ENCODE measurements at regions not wholly inside any gene's neighbourhood (a gene's known extent, or its start where the extent isn't known, plus 50 kb on each side); places are given as distances from the start of the nearest gene placed in this dataset.
A peak's percentile ranks its signal among the peaks of the same experiment; 100 is the strongest.
"Not testable (repeated sequence)": the region's sequence is repeated elsewhere in the genome, so short reads cannot be mapped to it uniquely, and the experiment has no call there.

DNA sequence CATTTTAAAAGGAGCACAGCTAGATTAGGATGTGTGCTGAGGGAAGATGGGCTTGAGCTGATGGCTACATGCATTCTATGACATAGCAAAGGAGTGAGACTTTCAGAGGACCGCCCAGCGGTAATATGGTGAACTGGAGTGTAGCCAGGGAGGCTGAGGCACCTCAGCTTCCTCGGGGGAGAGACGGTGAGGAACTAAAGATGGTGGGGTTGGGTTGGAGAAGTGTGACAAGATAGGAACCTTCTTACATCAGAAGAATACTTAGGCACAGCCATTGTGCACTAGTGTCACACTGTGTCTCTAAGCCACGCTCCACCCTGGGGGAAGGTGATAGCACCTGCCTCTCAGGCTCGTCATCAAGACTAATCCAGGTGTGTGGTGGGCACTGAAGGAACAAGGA, 118.0 kb upstream of the IRX2 start:
- DNase-seq (ENCODE audit: low read depth), result no peak

DNA sequence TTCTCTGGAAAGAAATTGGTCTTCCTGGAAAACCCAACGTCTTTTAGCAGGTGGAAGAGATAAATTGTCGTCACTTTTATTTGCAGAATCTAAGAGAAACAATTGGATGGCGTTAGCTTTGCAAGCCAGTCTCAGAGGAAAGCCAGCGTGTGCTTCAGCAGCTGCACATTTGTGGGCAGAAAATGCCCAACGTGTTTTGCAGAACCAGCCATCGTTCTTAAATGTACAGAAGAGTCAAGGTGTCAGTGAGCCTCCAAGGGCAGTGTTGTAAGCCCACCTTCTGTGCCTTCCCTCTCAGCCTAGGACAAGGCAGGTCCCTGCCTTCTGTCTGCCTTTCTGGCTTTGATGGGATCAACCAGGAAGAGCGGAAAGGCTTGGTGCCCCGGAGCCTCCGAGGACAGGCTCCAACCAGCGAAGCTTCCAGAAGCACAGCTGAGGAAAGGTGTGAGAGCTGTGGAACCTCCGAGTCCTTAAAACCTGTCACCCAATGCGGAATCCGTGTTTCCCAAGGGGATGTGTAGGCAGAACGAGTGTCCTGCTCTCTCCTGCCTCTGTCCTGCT, 116.0 kb upstream of the IRX2 start:
- DNase-seq (ENCODE audit: low read depth), result no peak

DNA sequence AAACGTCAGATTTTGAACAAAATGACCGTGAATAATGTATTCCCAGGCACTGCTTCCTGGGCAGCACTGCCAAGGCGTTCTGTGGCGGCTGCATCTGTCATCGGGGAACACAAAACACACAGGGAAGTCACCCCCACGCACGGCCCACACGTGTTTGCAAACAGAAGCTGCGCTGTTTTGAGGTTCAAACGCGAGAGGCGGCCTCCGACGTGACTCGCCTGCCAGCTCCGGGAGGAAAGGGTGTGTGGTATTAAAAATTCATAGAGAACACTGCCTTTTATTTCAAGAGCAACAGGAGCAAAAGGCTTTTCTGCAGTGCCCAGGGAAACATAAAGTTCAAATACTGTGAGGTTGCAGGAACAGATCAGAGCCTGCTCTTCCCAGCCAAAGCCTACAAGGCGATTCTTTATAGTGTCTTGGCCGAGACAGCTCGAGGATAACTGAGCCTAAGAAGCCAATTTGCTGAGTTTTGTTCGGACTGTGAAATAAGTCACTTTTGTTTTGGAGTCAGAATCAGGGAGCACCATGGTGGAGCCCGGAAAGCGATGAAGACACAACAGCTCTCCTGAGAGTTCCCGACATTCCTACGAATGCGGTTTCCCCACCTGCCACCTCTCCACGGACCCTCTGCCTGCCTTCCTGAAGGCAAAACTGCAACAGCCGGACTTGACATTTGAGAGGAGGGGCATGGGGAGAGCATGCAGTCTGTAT, 115.3 kb upstream of the IRX2 start:
- no peak for DNase-seq (ENCODE audit: low read depth)

DNA sequence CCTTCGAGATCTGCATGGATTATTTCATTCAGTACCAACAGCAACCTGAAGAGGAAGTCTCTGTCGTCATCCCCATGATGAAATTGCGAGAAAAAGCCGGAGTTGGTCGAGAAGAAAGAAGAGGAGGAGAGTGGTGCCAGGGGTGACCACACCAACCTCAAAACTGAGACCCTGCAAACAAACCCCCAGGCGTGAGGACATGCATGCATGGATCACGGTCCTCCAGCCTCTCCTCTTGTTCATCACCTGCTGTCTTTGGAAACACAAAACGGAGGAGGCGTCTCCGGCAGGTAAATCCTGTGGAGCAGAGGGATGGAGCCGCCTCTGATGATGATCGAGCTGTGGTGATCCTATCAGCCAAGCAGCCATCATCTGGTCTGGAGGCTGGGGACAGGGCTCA, 114.4 kb upstream of the IRX2 start:
- no peak for DNase-seq (ENCODE audit: low read depth)

DNA sequence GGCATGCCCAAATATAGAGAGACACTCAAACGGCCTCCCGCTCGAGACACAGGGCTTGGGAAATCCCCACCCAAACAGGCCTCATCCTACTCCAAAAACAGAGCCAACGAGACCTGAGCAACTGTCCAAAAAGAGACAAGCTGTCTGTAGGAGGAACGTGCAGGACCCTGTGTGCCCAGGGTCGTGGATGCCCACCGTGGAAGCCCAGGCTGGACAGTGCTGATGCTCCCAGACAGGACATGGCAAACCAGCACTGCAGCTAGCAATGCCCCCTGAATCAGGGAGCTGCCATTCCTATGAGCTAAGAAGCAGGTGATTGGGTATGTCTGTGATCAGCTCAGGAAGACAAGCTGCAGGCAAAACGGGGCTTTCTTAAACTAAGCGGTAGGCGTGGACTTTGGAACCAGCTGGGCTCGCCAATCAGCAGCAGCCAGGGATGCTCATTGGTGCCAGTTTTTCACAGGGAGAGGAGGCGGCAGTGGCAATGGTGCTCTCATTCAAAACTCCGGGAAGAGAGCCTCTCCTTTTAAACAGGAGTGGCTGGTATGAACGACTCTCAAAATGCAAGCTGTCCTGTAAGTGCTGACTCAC, 113.1 kb upstream of the IRX2 start:
- no peak for DNase-seq (ENCODE audit: low read depth)

DNA sequence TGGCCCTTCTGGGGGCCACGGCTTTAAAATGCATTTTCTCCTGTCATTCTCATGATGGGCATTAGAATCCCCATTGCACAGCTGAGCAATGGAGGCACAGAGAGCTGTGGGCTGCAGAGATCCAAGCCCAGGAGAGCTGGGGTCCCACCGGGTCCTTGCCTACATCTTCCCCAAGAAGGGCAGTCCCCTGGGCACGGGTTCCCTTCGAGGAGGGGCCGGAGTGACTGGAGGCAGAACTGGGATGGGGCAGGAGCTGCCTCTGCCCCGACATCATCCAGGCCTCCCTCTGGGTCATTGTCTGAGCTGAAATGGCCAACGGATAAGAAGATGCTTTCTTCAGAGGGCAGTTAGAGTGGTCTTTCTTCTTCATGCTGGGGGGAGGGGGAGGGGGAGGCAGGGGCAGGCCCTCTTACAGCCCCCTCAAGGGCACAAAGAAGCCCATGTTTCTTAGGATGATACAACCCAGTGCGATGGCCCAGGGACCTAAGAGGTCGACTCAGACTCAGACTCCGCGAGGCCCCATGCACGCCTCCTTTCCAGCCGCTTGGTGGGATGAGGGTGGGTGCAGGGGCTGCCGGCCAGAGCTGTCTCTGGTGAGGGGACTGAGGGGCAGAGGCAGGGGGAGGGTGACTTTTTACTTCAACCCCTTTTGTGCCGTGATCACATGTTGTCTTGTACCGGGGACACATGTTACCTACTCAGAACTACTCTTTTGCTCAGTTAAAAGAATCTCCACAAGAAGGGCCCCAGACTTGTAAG, 112.4 kb upstream of the IRX2 start:
- DNase-seq (ENCODE audit: low read depth), result no peak

DNA sequence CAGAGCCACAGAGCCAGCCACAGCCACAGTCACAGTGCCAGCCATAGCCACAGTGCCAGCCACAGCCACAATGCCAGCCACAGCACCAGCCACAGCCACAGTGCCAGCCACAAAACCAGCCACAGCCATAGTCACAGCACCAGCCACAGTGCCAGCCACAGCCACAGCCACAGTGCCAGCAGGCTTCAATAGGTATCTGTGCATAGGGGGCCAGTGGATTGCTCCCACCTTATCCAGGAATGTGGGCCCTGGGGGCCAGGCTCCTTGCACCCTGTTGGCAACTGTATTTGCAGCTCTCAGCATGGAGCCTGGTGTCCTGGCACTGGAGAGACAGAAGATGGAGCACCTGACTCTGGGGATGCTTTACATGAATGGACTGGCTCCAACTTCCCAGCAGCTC, 111.7 kb upstream of the IRX2 start:
- DNase-seq (ENCODE audit: low read depth), result no peak

DNA sequence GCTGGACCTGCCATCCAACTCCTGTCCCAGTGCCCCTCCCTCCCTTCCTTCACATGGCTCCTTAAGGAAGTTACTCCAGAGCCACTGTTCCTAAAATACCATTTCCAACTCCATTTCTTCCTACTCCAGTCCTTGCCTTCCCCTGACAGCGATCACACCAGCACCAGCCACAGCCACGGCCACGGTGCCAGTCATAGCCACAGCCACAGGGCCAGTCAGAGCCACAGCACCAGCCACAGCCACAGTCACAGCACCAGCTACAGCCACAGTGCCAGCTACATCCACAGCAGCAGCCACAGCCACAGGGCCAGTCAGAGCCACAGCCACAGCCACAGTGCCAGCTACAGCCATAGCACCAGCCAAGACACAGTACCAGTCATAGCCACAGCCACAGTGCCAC, 110.7 kb upstream of the IRX2 start:
- DNase-seq (ENCODE audit: low read depth), result not testable (repeated sequence)

DNA sequence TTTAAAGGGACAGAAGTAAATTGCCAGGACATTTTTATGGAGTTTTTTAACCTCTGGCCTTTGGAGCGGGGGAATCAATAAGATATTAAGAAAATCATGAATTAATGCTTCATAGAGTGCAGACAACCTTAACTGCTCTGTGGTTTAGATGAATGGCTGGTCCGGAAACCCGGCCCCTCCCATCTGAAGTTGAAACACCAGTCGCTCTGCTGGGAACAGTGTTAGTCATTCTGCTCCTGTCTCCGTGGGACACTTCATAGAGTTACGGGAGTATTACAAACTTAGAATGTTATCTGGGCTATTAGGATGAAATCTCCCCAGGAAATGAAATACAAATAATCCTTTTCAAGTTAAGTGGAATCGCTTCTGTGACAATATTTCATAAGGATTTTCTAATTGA, 110.1 kb upstream of the IRX2 start:
- peak; percentile 49 for DNase-seq (ENCODE audit: low read depth)

DNA sequence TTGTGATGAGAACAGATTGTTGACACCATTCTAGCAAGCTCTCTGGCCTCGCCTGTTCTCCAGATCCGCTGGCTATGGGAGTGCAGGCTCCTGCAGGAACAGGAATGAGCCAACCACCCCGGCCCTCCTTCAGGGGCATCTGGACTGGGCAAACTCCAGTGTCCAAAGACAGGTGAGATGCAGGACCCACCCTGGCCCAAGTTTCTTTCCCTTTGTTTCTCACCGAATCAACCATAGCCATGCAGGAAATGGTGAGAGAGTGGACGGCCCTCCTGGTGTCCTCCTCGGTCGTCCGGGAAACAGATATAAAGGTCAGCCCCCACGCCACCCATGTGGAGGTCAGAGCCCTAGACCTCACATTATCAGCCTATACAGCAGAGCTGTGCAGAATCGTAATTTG, 108.6 kb upstream of the IRX2 start:
- DNase-seq (ENCODE audit: low read depth), result no peak

DNA sequence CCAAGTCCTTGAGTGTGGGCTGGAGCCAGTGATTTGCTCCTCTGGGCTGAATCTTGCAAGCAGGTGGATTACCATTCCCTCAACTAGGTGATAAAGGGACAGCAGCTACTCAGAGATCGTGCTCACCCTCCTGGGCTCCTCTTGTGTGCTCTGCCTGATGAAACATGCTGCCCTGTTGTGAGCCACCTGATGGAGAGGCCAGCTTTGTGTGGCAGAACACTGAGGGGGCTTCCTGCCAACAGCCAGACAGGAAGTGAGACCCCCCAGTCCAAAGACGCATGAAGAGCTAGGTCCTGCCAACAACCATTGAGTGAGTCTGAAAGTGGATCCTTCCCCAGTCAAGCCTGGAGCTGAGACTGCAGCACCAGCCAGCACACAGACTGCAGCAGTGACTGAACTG, 106.4 kb upstream of the IRX2 start:
- DNase-seq (ENCODE audit: low read depth), result no peak

DNA sequence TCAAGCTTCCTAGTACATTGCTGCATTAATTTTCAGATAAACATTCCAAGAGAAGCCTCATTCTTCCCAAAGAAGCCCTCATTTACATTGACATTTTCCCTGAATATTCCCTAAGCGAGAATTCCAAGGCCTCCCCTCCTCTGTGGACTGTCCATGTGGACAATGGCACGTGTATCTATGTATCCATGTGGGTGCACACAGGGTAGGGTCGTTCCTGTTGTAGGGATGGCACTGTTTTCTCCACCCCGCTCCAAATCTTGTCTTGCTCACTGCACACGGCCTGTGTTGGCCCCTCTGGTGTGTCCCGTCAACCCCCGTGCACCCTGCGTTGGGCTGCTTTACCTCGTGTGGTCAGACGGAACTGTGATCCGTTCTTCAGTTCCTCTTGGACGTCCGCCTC, 104.7 kb upstream of the IRX2 start:
- DNase-seq (ENCODE audit: low read depth), result no peak

DNA sequence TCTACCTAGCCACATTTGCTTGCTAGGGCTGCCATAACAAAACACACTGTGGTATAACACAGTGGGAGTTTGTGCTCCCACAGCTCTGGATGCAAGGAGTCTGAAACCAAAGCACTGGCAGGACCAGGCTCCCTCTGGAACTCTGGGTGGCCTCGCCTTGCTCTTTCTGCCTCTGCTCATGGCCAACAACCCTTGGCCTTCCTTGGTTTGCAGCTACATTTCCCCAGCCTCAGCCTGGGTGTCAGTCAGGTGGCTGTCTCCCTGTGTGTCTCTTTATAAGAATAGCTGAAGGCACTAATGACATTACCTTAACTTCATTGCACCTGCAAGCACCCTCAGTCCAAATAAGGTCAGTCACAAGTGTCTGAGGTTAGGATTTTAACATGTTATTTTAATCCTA, 101.0 kb upstream of the IRX2 start:
- no peak for DNase-seq (ENCODE audit: low read depth)

DNA sequence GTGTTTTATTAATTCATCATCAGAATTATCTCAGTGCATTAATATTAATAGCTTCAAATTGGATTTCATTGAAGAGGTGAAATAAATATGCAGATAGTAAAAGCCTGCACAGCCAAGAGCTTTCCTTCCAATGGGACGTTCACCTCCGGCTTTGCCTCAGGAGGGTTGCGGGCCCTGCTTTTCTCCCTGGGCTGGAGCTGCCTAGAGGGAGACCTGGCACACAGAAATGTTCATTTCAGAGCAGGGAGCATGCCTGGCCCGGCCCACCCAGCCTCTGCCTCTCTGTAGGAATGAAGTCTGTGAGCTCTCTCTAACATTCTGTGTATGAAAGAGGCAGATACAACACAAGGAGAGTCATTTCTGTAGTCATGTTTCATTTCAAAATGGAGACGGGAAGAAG, 100.4 kb upstream of the IRX2 start:
- DNase-seq (ENCODE audit: low read depth), result no peak

DNA sequence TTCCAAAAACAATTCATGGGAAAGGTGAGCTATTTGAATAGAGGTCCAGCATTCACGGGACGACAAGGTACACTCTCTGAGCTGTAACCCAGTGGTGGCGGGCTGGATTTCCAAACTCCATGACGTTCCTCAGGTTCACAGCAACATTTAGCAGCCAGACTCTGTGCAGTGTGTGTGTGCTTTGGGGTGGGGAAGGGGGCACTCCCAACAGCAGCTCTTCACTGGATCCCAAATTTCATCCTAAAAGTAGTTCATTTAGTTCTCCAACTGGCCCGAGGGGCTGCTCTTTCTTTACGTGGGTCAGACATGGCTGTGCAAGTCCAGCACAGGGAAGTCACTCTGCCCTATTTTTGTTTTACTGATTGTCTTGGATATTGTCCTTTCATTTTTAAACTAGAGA, 98.0 kb upstream of the IRX2 start:
- no peak for DNase-seq (ENCODE audit: low read depth)

DNA sequence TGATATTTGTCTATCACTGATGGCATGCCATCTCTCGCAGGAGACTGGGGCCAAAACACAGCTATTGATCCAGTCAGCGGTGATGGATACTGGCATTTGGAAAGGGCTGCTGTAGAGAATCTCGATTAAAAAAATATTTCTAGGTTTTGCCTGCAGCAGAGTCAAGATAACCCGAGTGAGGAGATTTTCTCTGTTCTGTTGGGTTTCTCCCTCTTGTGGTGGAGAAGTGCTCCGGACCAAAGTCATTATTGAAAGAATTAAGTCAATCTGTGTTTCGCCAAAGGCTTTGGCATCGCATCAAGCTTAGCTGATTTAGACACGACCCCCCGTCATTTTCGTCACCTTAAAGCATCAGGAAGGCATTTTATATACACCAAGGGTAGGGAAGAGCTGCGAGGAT, 97.1 kb upstream of the IRX2 start:
- DNase-seq (ENCODE audit: low read depth), result no peak

DNA sequence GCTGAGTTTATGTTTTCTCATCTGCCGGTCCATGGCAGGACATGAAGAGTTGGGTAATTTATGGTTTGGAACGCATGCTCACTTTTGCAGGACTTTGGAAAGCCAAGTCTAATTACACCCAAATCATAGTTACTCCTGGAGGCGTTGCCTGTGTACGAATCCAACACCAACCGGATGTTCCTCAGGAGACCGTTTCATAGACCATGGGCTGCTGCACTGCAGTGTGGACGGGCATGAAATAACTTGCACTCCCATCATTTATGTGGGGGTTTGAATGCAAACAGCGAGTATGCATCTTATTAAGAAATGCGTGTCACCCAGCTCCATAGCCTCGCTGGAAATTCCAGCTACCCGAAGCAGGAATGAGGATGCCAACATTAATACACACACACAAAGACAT, 96.1 kb upstream of the IRX2 start:
- DNase-seq (ENCODE audit: low read depth), result no peak

DNA sequence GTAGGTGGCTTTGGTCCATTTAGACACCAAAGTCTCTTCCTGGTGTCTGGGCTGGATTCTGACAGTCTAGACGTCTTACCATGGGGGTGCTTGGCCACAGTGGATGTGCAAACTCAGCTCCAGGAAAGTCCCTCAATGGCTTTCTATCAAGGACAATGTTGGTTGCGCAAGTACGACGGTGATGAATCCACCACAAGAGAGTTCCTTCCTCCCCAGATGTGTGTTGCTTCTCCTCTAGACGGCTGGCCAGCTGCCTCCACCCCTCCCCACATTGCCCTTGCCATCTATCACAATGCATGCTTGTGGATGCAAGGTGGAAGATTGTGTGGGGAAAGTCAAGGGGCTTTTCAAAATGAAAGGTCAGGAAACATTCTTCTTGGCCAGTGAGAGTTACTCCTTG, 89.7 kb upstream of the IRX2 start:
- peak; percentile 14 for DNase-seq (ENCODE audit: low read depth)

DNA sequence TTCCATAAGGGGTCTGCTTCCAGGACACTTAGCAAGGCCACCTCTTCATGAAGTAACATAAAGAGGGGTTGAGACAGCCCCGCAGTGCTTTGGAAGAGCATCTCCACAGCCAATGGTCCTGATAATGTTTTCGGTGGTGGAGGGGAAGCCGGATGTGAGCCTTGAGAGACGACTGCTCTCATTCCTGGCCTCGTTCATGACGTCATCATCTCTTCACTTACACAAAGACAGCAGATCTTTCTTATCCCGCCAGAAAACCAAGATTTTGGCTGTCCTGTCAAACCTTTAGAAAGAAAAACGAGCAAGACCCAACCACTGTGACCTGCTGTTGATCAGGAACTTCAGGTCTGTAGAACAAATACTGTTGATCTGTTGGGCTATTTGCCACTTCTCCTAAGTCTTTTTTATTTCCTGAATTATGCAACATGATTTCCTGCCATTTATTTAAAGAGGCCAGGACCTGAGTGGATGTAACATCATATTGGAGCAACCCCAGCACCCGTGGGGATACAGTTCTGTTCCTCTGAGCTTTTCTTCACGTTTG, 89.0 kb upstream of the IRX2 start:
- DNase-seq (ENCODE audit: low read depth), result peak; percentile 15

DNA sequence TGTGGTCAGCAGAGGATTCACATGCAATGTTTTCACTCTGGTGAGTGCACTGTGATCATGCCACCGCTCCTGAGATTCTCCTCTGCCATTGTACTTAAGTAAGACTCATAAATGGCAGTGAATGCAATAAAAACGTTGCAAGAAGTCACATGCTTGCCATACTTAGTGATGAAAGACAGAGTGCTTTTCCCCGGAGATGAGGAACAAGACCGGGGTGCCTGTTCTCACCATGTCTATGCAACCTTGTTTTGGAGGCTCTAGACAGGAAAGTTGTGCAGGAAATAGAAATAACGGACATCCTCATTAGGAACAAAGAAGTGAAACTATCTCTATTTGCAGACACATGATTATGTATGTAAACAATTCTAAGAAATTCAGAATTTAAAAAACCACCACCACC, 84.7 kb upstream of the IRX2 start:
- DNase-seq (ENCODE audit: low read depth), result no peak

DNA sequence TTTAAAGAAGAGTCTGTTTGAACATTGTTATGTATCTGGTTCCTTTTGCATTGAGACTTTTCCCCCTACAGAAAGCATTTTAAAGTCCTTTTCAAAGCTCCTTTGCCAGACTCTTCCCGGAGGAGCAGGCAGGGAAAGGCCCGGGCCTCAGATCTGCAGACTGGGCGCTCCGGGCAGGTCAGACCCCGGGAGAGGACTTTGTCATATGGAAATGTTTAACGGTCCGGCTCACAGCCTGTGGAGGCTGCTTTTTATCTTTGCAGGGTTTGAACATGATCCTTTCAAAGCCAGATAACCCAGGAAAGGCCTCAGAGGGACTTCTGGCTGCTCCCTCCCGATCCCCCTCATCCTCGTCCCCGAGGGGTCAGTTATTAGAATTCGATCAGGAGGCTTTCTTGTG, 82.1 kb upstream of the IRX2 start:
- DNase-seq (ENCODE audit: low read depth), result no peak

DNA sequence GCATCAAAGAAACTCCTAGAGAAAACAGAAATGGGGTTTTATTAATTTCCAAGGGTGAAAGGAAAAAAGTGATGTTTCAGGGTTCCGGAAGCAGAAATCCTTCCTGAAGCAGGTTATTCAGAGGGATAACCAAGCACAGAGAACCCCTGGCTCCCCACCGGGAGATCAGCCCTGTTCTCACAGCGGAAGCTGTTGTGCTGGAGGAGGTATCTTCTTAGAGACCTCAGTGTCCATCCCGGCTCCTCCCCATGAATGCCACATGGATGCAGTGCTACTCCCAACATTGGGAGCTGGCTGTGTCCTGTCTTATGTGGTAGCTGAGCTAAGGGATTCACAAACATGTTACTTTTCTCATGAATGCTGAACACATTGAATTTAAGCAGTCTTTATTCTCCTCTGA, 80.9 kb upstream of the IRX2 start:
- no peak for DNase-seq (ENCODE audit: low read depth)

Measured in HT1080 (cell line).